IMR-90 (cell line): ENCODE measurements at regions not wholly inside any gene's neighbourhood (a gene's known extent, or its start where the extent isn't known, plus 50 kb on each side); places are given as distances from the start of the nearest gene placed in this dataset.

Source experiments
- ATAC-seq: fragments of 200-7000 bp; cut with Tn5 transposase; 2 replicates; pipeline ENCODE4 v1.9.1; 2020; ENCODE audit warnings: low read depth, mild to moderate bottlenecking, moderate library complexity
- BruUV-seq: library from RNA; stranded (reverse); fragments of 400-500 nt; replicated peaks from 2 replicates; lab custom pipeline; 2021; lab: Mats Ljungman, UMichigan
- CTCF ChIA-PET: fragments of 300-600 bp; formaldehyde crosslinking; extraction: SDS; loops from one replicate; lab custom pipeline; 2021; ENCODE audit warnings: antibody characterized with exemption; lab: Yijun Ruan, JAX
- POLR2A ChIA-PET: fragments of 300-600 bp; sonication (Branson Sonifier 250); formaldehyde crosslinking; loops from one replicate; lab custom pipeline; 2022; ENCODE audit warnings: antibody characterized with exemption; ENCODE audit not compliant: unreplicated experiment; lab: Charles Lee
- DNase-seq: peaks from one replicate; pipeline ENCODE4 v3.0.0; 2013
- H2AFZ ChIP-seq: replicated peaks from 2 replicates; pipeline ENCODE3; 2013; ENCODE audit warnings: low read length, mild to moderate bottlenecking; ENCODE audit not compliant: poor library complexity
- H2AK5ac ChIP-seq: 2 replicates; pipeline ENCODE4 v1.6.1; 2013; ENCODE audit warnings: low read depth, low read length, inconsistent platforms
- H2AK9ac ChIP-seq: replicated peaks from 2 replicates; pipeline ENCODE3; 2013; ENCODE audit warnings: mild to moderate bottlenecking, low read depth, low read length, moderate library complexity; ENCODE audit not compliant: poor library complexity
- H2BK120ac ChIP-seq: 2 replicates; pipeline ENCODE4 v1.6.1; 2013; ENCODE audit warnings: low read depth, low read length, inconsistent platforms
- H2BK15ac ChIP-seq: 3 replicates; pipeline ENCODE4 v1.6.1; 2013; ENCODE audit warnings: low read depth, low read length, inconsistent platforms
- H2BK20ac ChIP-seq: 2 replicates; pipeline ENCODE4 v1.6.1; 2013; ENCODE audit warnings: low read depth, mild to moderate bottlenecking, inconsistent platforms, low read length, moderate library complexity
- H2BK5ac ChIP-seq: 2 replicates; pipeline ENCODE4 v1.6.1; 2013; ENCODE audit warnings: mild to moderate bottlenecking, low read depth, low read length, inconsistent platforms; ENCODE audit not compliant: poor library complexity, severe bottlenecking
- H3K14ac ChIP-seq: replicated peaks from 2 replicates; pipeline ENCODE4 v1.6.1; 2013; ENCODE audit warnings: low read depth, low read length, inconsistent platforms
- H3K18ac ChIP-seq: 2 replicates; pipeline ENCODE4 v1.6.1; 2013; ENCODE audit warnings: low read depth, low read length, control low read depth
- H3K23ac ChIP-seq: 2 replicates; pipeline ENCODE4 v1.6.1; 2013; ENCODE audit warnings: low read depth, low read length, inconsistent platforms
- H3K27ac ChIP-seq: 2 replicates; pipeline ENCODE4 v1.5.1; 2013; ENCODE audit warnings: mild to moderate bottlenecking, control low read depth, low read length; ENCODE audit not compliant: insufficient read depth
- H3K27me3 ChIP-seq: 2 replicates; pipeline ENCODE4 v1.6.1; 2013; ENCODE audit warnings: low read length; ENCODE audit not compliant: control insufficient read depth, insufficient read depth
- H3K36me3 ChIP-seq: 2 replicates; pipeline ENCODE4 v1.6.1; 2013; ENCODE audit warnings: low read length, mixed read lengths; ENCODE audit not compliant: control insufficient read depth, insufficient read depth
- H3K4ac ChIP-seq: 2 replicates; pipeline ENCODE4 v1.6.1; 2013; ENCODE audit warnings: low read depth, low read length, inconsistent platforms
- H3K4me1 ChIP-seq: 2 replicates; pipeline ENCODE4 v1.6.1; 2013; ENCODE audit warnings: low read length, mixed read lengths; ENCODE audit not compliant: control insufficient read depth, insufficient read depth
- H3K4me2 ChIP-seq: 2 replicates; pipeline ENCODE4 v1.6.1; 2013; ENCODE audit warnings: low read depth, mild to moderate bottlenecking, control low read depth, low read length, moderate library complexity
- H3K4me3 ChIP-seq: 2 replicates; pipeline ENCODE4 v1.5.1; 2013; ENCODE audit warnings: low read depth, mild to moderate bottlenecking, control low read depth, low read length, moderate library complexity; ENCODE audit not compliant: insufficient read depth
- H3K56ac ChIP-seq: 2 replicates; pipeline ENCODE4 v1.6.1; 2013; ENCODE audit warnings: low read length, inconsistent platforms; ENCODE audit not compliant: insufficient read depth; ENCODE audit errors: extremely low read depth
- H3K79me1 ChIP-seq, 2 experiments: 2 replicates each; pipeline ENCODE4 v1.6.1; 2013; ENCODE audit warnings: low read length in 2 of 2, inconsistent platforms in 1 of 2, low read depth in 1 of 2
- H3K9ac ChIP-seq: 2 replicates; pipeline ENCODE4 v1.6.1; 2013; ENCODE audit warnings: low read depth, low read length, control low read depth
- H3K9me1 ChIP-seq: 2 replicates; pipeline ENCODE4 v1.6.1; 2013; ENCODE audit warnings: low read length, inconsistent platforms; ENCODE audit not compliant: insufficient read depth
- H3K9me3 ChIP-seq: 2 replicates; pipeline ENCODE4 v1.6.1; 2013; ENCODE audit warnings: low read length; ENCODE audit not compliant: control insufficient read depth, insufficient read depth
- H4K20me1 ChIP-seq: 2 replicates; pipeline ENCODE4 v1.6.1; 2013; ENCODE audit warnings: low read length, inconsistent platforms; ENCODE audit not compliant: insufficient read depth
- H4K5ac ChIP-seq: 2 replicates; pipeline ENCODE4 v1.6.1; 2013; ENCODE audit warnings: mild to moderate bottlenecking, low read depth, low read length, control low read depth
- H4K8ac ChIP-seq, 2 experiments: 2 replicates each; pipeline ENCODE4 v1.6.1; 2013; ENCODE audit warnings: low read depth in 2 of 2, low read length in 2 of 2, control low read depth in 1 of 2, inconsistent platforms in 1 of 2
- H4K91ac ChIP-seq: 2 replicates; pipeline ENCODE4 v1.6.1; 2013; ENCODE audit warnings: low read depth, low read length, inconsistent platforms; ENCODE audit not compliant: insufficient read depth
- BHLHE40 ChIP-seq: fragments of 150-350 bp; IDR thresholded peaks from 2 replicates; pipeline ENCODE4 v1.6.1; 2016; ENCODE audit warnings: mild to moderate bottlenecking, low read depth, low read length
- CEBPB ChIP-seq: IDR thresholded peaks from 2 replicates; pipeline ENCODE4 v1.6.1; 2012; ENCODE audit warnings: low read depth, low read length, improper control_type of control experiment
- CHD1 ChIP-seq: IDR thresholded peaks from 2 replicates; pipeline ENCODE4 v1.6.1; 2012; ENCODE audit warnings: low read depth, low read length, improper control_type of control experiment
- FOS ChIP-seq: fragments of 150-350 bp; IDR thresholded peaks from 2 replicates; pipeline ENCODE4 v1.6.1; 2016; ENCODE audit warnings: low read depth, low read length
- MAFK ChIP-seq: IDR thresholded peaks from 2 replicates; pipeline ENCODE4 v1.6.1; 2012; ENCODE audit warnings: low read depth, low read length, improper control_type of control experiment
- MAZ ChIP-seq: IDR thresholded peaks from 2 replicates; pipeline ENCODE4 v1.6.1; 2012; ENCODE audit warnings: low read depth, mild to moderate bottlenecking, low read length, improper control_type of control experiment, moderate library complexity, borderline replicate concordance
- MXI1 ChIP-seq: IDR thresholded peaks from 2 replicates; pipeline ENCODE4 v1.6.1; 2012; ENCODE audit warnings: low read depth, mild to moderate bottlenecking, low read length, moderate library complexity, borderline replicate concordance
- NFE2L2 ChIP-seq: fragments of 150-350 bp; IDR thresholded peaks from 2 replicates; pipeline ENCODE4 v1.6.1; 2016; ENCODE audit warnings: low read depth, mild to moderate bottlenecking, low read length
- POLR2A ChIP-seq: IDR thresholded peaks from 2 replicates; pipeline ENCODE4 v1.6.1; 2012; ENCODE audit warnings: mild to moderate bottlenecking, low read depth, low read length
- RAD21 ChIP-seq: IDR thresholded peaks from 2 replicates; pipeline ENCODE4 v1.6.1; 2012; ENCODE audit warnings: low read length, improper control_type of control experiment
- RCOR1 ChIP-seq: IDR thresholded peaks from 2 replicates; pipeline ENCODE4 v1.6.1; 2012; ENCODE audit warnings: mild to moderate bottlenecking, low read length, improper control_type of control experiment; ENCODE audit not compliant: insufficient replicate concordance
- RFX5 ChIP-seq: IDR thresholded peaks from 2 replicates; pipeline ENCODE4 v1.8.0; 2012; ENCODE audit warnings: low read depth, mild to moderate bottlenecking, low read length, moderate library complexity
- SMC3 ChIP-seq: fragments of 150-350 bp; IDR thresholded peaks from 2 replicates; pipeline ENCODE4 v1.6.1; 2016; ENCODE audit warnings: low read depth, mild to moderate bottlenecking, antibody characterized with exemption, low read length, moderate library complexity
- WGBS, 2 experiments: methylation state at CpG; one replicate each; pipeline versions ENCODE4 v1.1.5 to v1.1.7; 2013; ENCODE audit warnings: missing lambda C conversion rate in 2 of 2; ENCODE audit not compliant: insufficient read length in 1 of 2; ENCODE audit errors: extremely low coverage in 2 of 2; 5-methylcytosine and 5-hydroxymethylcytosine counted together
- dilution Hi-C: fragments of 300-500 bp; cut with HindIII; formaldehyde crosslinking; loops from one replicate; pipeline ENCODE4 v1.14.3; 2018; ENCODE audit warnings: low sequenced_read_pairs; ENCODE audit not compliant: unreplicated experiment
- in situ Hi-C: fragments of 300-500 bp; cut with MboI; formaldehyde crosslinking; loops from 3 replicates; pipeline ENCODE4 v1.14.3; 2019; ENCODE audit warnings: low sequenced_read_pairs, inconsistent platforms, mixed read lengths
- intact Hi-C: fragments of 100-400 bp; cut with micrococcal nuclease; formaldehyde crosslinking; loops from 2 replicates; pipeline ENCODE4 v1.10.0; 2022
- TF ChIP-seq, protein P1 (sequence below): fragments of 150-350 bp; IDR thresholded peaks from 2 replicates; pipeline ENCODE4 v1.6.1; 2016; ENCODE audit warnings: low read depth, mild to moderate bottlenecking, low read length, moderate library complexity, borderline replicate concordance
- TF ChIP-seq, protein P2 (sequence below): conservative IDR thresholded peaks from 2 replicates; pipeline ENCODE4 v1.5.1; 2012; ENCODE audit warnings: mild to moderate bottlenecking, low read depth, low read length, improper control_type of control experiment
- TF ChIP-seq, protein P3 (sequence below): fragments of 150-350 bp; IDR thresholded peaks from 2 replicates; pipeline ENCODE4 v1.6.1; 2017; ENCODE audit warnings: mild to moderate bottlenecking, antibody characterized with exemption, low read length, low read depth

DNA sequence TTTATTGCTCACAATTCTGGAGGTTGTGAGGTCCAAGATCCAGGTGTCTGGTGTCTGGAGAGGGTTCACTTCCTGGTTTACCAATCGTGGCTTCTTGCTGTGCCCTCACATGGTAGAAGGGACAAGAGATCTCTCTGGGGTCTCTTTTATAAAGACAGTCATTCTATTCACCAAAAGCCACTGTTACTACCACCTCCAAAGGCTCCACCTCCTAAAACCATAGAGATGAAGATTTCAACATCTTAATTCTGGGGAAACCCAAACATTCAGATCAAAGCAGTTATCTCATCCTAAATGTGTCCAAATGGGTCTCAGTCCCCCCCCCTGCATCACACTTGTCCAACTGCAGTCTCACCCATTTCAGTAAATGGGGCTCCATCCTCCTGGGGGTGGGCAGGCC lies 132.9 kb upstream of the XYLT1 start:
- no TSS peak for BruUV-seq
- Histone ChIP-seq H3K4ac (no peak overlapping the region), H3K18ac (no peak overlapping the region), H3K27ac (no peak overlapping the region), H3K4me3 (no peak overlapping the region), H3K27me3 (peaks cover 5% of the 10 kb centered on the region; the same call in 1 of the 2 replicates), H2BK15ac (no peak overlapping the region), H4K91ac (no peak overlapping the region), H4K8ac (no peak overlapping the region), H3K56ac (no peak overlapping the region), H3K4me1 (no peaks in the 10 kb centered on the region), H3K36me3 (no peaks in the 10 kb centered on the region), H2AFZ (no peak overlapping the region), H2BK20ac (no peak overlapping the region), H4K5ac (no peak overlapping the region), H2BK120ac (no peak overlapping the region), H2BK5ac (no peak overlapping the region), H3K79me1 (no peaks in the 10 kb centered on the region), H2AK9ac (no peak overlapping the region), H4K20me1 (no peaks in the 10 kb centered on the region), H3K23ac (no peak overlapping the region), H3K4me2 (no peak overlapping the region), H2AK5ac (no peak overlapping the region), H3K9me3 (no peaks in the 10 kb centered on the region), H3K14ac (no peak overlapping the region), H3K9me1 (no peaks in the 10 kb centered on the region), H3K9ac (no peak overlapping the region)
- TF ChIP-seq MXI1 = no peak
- TF ChIP-seq, protein P1, sequence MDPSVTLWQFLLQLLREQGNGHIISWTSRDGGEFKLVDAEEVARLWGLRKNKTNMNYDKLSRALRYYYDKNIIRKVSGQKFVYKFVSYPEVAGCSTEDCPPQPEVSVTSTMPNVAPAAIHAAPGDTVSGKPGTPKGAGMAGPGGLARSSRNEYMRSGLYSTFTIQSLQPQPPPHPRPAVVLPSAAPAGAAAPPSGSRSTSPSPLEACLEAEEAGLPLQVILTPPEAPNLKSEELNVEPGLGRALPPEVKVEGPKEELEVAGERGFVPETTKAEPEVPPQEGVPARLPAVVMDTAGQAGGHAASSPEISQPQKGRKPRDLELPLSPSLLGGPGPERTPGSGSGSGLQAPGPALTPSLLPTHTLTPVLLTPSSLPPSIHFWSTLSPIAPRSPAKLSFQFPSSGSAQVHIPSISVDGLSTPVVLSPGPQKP = no peak
- TF ChIP-seq SMC3 = no peak
- no peak for TF ChIP-seq FOS
- no peak for TF ChIP-seq NFE2L2
- TF ChIP-seq BHLHE40 = no peak
- TF ChIP-seq MAZ = no peak
- TF ChIP-seq, protein P2, sequence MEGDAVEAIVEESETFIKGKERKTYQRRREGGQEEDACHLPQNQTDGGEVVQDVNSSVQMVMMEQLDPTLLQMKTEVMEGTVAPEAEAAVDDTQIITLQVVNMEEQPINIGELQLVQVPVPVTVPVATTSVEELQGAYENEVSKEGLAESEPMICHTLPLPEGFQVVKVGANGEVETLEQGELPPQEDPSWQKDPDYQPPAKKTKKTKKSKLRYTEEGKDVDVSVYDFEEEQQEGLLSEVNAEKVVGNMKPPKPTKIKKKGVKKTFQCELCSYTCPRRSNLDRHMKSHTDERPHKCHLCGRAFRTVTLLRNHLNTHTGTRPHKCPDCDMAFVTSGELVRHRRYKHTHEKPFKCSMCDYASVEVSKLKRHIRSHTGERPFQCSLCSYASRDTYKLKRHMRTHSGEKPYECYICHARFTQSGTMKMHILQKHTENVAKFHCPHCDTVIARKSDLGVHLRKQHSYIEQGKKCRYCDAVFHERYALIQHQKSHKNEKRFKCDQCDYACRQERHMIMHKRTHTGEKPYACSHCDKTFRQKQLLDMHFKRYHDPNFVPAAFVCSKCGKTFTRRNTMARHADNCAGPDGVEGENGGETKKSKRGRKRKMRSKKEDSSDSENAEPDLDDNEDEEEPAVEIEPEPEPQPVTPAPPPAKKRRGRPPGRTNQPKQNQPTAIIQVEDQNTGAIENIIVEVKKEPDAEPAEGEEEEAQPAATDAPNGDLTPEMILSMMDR = no peak
- no peak for TF ChIP-seq RFX5
- TF ChIP-seq RAD21 = no peak
- TF ChIP-seq, protein P3, sequence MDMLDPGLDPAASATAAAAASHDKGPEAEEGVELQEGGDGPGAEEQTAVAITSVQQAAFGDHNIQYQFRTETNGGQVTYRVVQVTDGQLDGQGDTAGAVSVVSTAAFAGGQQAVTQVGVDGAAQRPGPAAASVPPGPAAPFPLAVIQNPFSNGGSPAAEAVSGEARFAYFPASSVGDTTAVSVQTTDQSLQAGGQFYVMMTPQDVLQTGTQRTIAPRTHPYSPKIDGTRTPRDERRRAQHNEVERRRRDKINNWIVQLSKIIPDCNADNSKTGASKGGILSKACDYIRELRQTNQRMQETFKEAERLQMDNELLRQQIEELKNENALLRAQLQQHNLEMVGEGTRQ = no peak
- TF ChIP-seq POLR2A = no peak
- no peak for TF ChIP-seq CEBPB
- TF ChIP-seq MAFK = no peak
- TF ChIP-seq RCOR1 = no peak
- TF ChIP-seq CHD1 = no peak
- ChIA-PET POLR2A (no interaction called here), CTCF (no interaction called here)
- DNase-seq = no peak
- no CpG with 5 or more reads among the region's 1 CpG for WGBS, 2 experiments
- dilution Hi-C loops = no loop called here
- intact Hi-C loops = no loop called here
- in situ Hi-C loops = no loop called here
- ATAC-seq = no peak
